ENCODE measurements at regions not wholly inside any gene's neighbourhood (a gene's known extent, or its start where the extent isn't known, plus 50 kb on each side); places are given as distances from the start of the nearest gene placed in this dataset.

DNA sequence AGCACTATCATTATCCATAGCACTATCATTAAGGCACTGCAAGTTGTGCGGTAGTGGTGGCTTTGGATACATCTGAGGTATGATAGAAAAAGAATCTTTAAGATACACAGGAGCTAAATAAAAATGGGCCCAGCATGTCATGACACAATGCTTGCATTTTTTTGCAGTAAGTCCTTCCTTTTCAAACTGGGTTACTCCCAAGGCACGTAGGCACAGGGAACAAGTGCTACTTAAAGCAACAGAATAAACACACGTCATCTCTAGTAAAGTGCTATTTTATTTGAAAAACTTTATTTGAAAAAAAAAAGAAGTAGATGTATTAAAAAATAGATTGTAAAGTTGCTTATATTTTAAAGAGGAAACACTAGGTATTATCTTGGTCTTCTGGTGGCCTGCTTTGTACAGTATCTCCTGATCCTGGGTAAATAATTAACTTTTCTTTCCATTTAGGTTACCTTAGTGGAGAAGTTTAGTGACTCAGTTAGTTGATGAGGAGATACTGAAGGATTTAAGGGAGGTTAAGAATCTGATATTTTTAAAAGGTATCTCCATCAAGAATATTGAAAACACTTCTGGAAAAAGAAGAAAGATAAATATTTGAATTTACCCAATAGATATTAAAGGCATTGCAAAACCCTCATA is 129.6 kb downstream of the EDN1 start:
- Histone ChIP-seq H2AFZ (ENCODE audit: low read depth, low read length) (no peak overlapping the region), H3K27ac (ENCODE audit: low read depth, low read length) (no peak overlapping the region), H3K79me2 (ENCODE audit: insufficient read depth, low read length) (no peaks in the 10 kb centered on the region), H3K4me1 (ENCODE audit: insufficient read depth, low read length) (no peaks in the 10 kb centered on the region), H3K4me2 (ENCODE audit: low read length) (no peak overlapping the region), H3K4me3 (ENCODE audit: insufficient read depth, low read depth, low read length) (no peak overlapping the region), H4K20me1 (ENCODE audit: insufficient read depth, low read length) (no peaks in the 10 kb centered on the region), H3K27me3 (ENCODE audit: insufficient read depth, low read length) (no peaks in the 10 kb centered on the region), H3K9me3 (ENCODE audit: insufficient read depth, low read depth, low read length) (no peaks in the 10 kb centered on the region), H3K9ac (ENCODE audit: low read length) (no peak overlapping the region), H3K36me3 (ENCODE audit: insufficient read depth, low read length) (no peaks in the 10 kb centered on the region)
- Mint-ChIP-seq H3K4me1 (ENCODE audit: low read depth, unreplicated experiment) (no peaks in the 10 kb centered on the region), H3K27me3 (ENCODE audit: low read depth, unreplicated experiment) (no peaks in the 10 kb centered on the region), H3K36me3 (ENCODE audit: low read depth, unreplicated experiment) (no peaks in the 10 kb centered on the region), H3K9me3 (ENCODE audit: unreplicated experiment) (no peaks in the 10 kb centered on the region), H3K27ac (ENCODE audit: unreplicated experiment) (no peak overlapping the region), H3K4me3 (ENCODE audit: unreplicated experiment) (no peak overlapping the region)
- DNase-seq (ENCODE audit: low read depth) (no peak), FAIRE-seq (no peak)
- TF ChIP-seq, protein P1, sequence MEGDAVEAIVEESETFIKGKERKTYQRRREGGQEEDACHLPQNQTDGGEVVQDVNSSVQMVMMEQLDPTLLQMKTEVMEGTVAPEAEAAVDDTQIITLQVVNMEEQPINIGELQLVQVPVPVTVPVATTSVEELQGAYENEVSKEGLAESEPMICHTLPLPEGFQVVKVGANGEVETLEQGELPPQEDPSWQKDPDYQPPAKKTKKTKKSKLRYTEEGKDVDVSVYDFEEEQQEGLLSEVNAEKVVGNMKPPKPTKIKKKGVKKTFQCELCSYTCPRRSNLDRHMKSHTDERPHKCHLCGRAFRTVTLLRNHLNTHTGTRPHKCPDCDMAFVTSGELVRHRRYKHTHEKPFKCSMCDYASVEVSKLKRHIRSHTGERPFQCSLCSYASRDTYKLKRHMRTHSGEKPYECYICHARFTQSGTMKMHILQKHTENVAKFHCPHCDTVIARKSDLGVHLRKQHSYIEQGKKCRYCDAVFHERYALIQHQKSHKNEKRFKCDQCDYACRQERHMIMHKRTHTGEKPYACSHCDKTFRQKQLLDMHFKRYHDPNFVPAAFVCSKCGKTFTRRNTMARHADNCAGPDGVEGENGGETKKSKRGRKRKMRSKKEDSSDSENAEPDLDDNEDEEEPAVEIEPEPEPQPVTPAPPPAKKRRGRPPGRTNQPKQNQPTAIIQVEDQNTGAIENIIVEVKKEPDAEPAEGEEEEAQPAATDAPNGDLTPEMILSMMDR (IDR thresholded peaks at IDR 0.05; ENCODE audit: insufficient read depth, low read depth, low read length): no peak
- no peak for TF ChIP-seq EZH2 (IDR thresholded peaks at IDR 0.05; ENCODE audit: insufficient read depth, low read length)

DNA sequence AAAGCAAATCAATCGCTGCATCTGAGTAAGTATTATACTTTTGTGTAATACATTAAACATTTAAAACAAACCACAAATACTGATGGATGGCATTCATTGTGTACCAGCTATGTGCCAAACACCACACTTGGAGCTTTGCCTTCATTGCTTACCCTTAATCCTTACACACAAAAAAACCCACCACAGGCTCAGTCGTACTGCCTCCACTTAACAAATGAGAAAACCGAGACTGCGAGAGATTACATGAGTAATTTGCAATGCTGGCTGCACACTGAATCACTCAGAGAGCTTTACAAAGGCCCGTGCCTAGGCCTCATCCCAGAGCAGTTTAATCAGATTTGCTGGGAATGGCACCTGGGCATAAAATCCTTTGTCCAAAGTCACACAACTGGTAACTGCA is 130.5 kb downstream of the EDN1 start:
- Mint-ChIP-seq H3K4me3 (ENCODE audit: unreplicated experiment) (no peak overlapping the region), H3K4me1 (ENCODE audit: low read depth, unreplicated experiment) (no peaks in the 10 kb centered on the region), H3K27me3 (ENCODE audit: low read depth, unreplicated experiment) (no peaks in the 10 kb centered on the region), H3K27ac (ENCODE audit: unreplicated experiment) (no peak overlapping the region), H3K36me3 (ENCODE audit: low read depth, unreplicated experiment) (no peaks in the 10 kb centered on the region), H3K9me3 (ENCODE audit: unreplicated experiment) (no peaks in the 10 kb centered on the region)
- Histone ChIP-seq H3K9me3 (ENCODE audit: insufficient read depth, low read depth, low read length) (no peaks in the 10 kb centered on the region), H3K36me3 (ENCODE audit: insufficient read depth, low read length) (no peaks in the 10 kb centered on the region), H4K20me1 (ENCODE audit: insufficient read depth, low read length) (no peaks in the 10 kb centered on the region), H3K27me3 (ENCODE audit: insufficient read depth, low read length) (no peaks in the 10 kb centered on the region), H3K4me1 (ENCODE audit: insufficient read depth, low read length) (no peaks in the 10 kb centered on the region), H3K79me2 (ENCODE audit: insufficient read depth, low read length) (no peaks in the 10 kb centered on the region), H2AFZ (ENCODE audit: low read depth, low read length) (no peak overlapping the region), H3K4me3 (ENCODE audit: insufficient read depth, low read depth, low read length) (no peak overlapping the region), H3K27ac (ENCODE audit: low read depth, low read length) (no peak overlapping the region), H3K9ac (ENCODE audit: low read length) (no peak overlapping the region), H3K4me2 (ENCODE audit: low read length) (no peak overlapping the region)
- no peak for TF ChIP-seq EZH2 (IDR thresholded peaks at IDR 0.05; ENCODE audit: insufficient read depth, low read length)
- TF ChIP-seq, protein P1 (IDR thresholded peaks at IDR 0.05; ENCODE audit: insufficient read depth, low read depth, low read length): no peak
- peak; percentile 79 for DNase-seq (ENCODE audit: low read depth)
- FAIRE-seq: no peak

DNA sequence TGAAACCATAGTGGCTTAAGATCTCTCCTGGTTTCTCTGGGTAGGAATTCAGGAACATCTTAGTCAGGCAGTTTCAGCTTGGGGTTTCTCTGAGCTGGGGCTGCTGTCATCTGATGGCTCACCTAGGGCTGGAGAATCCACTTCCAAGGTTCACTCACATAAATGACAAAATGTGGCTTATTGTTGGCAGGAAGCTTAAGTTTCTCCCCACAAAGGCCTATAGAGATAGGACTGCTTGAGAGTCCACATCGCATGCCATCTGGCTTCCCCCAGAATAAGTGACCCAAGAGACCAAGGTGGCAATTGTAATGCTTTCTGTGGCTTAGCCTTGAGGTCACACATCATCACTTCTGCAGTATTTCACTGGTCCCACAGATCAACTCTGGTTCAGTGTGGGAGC is 131.4 kb downstream of the EDN1 start:
- H3K27ac Mint-ChIP-seq (ENCODE audit: unreplicated experiment): no peak overlapping the region
- no peak for TF ChIP-seq EZH2 (IDR thresholded peaks at IDR 0.05; ENCODE audit: insufficient read depth, low read length)
- TF ChIP-seq, protein P1 (IDR thresholded peaks at IDR 0.05; ENCODE audit: insufficient read depth, low read depth, low read length): no peak
- no peak overlapping the region for H2AFZ ChIP-seq (ENCODE audit: low read depth, low read length)
- no peaks in the 10 kb centered on the region for H3K79me2 ChIP-seq (ENCODE audit: insufficient read depth, low read length)
- no peak overlapping the region for H3K9ac ChIP-seq (ENCODE audit: low read length)
- DNase-seq (ENCODE audit: low read depth) (no peak), FAIRE-seq (no peak)
- no peaks in the 10 kb centered on the region for H3K36me3 Mint-ChIP-seq (ENCODE audit: low read depth, unreplicated experiment)
- no peak overlapping the region for H3K4me2 ChIP-seq (ENCODE audit: low read length)
- H3K27ac ChIP-seq (ENCODE audit: low read depth, low read length): no peak overlapping the region
- H3K36me3 ChIP-seq (ENCODE audit: insufficient read depth, low read length): no peaks in the 10 kb centered on the region
- H3K27me3 ChIP-seq (ENCODE audit: insufficient read depth, low read length): no peaks in the 10 kb centered on the region
- H3K4me1 Mint-ChIP-seq (ENCODE audit: low read depth, unreplicated experiment): no peaks in the 10 kb centered on the region
- H3K9me3 ChIP-seq (ENCODE audit: insufficient read depth, low read depth, low read length): no peaks in the 10 kb centered on the region
- H3K27me3 Mint-ChIP-seq (ENCODE audit: low read depth, unreplicated experiment): no peaks in the 10 kb centered on the region
- H4K20me1 ChIP-seq (ENCODE audit: insufficient read depth, low read length): no peaks in the 10 kb centered on the region
- H3K9me3 Mint-ChIP-seq (ENCODE audit: unreplicated experiment): no peaks in the 10 kb centered on the region
- H3K4me3 ChIP-seq (ENCODE audit: insufficient read depth, low read depth, low read length): no peak overlapping the region
- no peaks in the 10 kb centered on the region for H3K4me1 ChIP-seq (ENCODE audit: insufficient read depth, low read length)
- H3K4me3 Mint-ChIP-seq (ENCODE audit: unreplicated experiment): no peak overlapping the region

Measured in astrocyte (in vitro differentiated cells and primary cell).